B cell (primary cell): ENCODE measurements at regions not wholly inside any gene's neighbourhood (a gene's known extent, or its start where the extent isn't known, plus 50 kb on each side); places are given as distances from the start of the nearest gene placed in this dataset.

Source experiments
- ATAC-seq: fragments of 200-7000 bp; cut with Tn5 transposase; one replicate; pipeline ENCODE4 v1.10.0; 2021; ENCODE audit warnings: low read depth, mild to moderate bottlenecking, moderate number of reproducible peaks, moderate library complexity
- CTCF ChIA-PET: fragments of 350-600 bp; sonication (Branson Sonifier 250); formaldehyde crosslinking; loops from one replicate; lab custom pipeline; 2021; ENCODE audit warnings: antibody characterized with exemption, inconsistent platforms; lab: Charles Lee
- POLR2A ChIA-PET: fragments of 350-600 bp; sonication (Branson Sonifier 250); formaldehyde crosslinking; loops from one replicate; lab custom pipeline; 2021; ENCODE audit warnings: antibody characterized with exemption; lab: Charles Lee
- DNase-seq: peaks from one replicate; pipeline ENCODE4 v3.0.0; 2013
- H2AFZ ChIP-seq: 2 replicates; pipeline ENCODE4 v1.6.1; 2012; ENCODE audit warnings: mild to moderate bottlenecking, low read depth, low read length; ENCODE audit not compliant: insufficient read depth, poor library complexity, severe bottlenecking
- H3K27ac ChIP-seq, 2 donors: 1 replicate in 1 of 2; 2 replicates in 1 of 2; pipeline ENCODE4 v1.5.1; 2012 to 2013; ENCODE audit warnings: low read length in 2 of 2, mild to moderate bottlenecking in 2 of 2, moderate library complexity in 1 of 2
- H3K27me3 ChIP-seq, 4 experiments: fragments of 200-600 bp in 1 of 4; sonication (generic) in 1 of 4; replicated peaks in 1 of 4; 1 replicate in 2 of 4; 2 replicates in 2 of 4; pipeline versions ENCODE4 v1.6.1 to v1.7.0; 2013 to 2016; ENCODE audit warnings: low read length in 3 of 4, mild to moderate bottlenecking in 2 of 4, mixed read lengths in 1 of 4, moderate library complexity in 1 of 4; ENCODE audit not compliant: insufficient read depth in 4 of 4, control insufficient read depth in 3 of 4; ENCODE audit errors: control extremely low read depth in 1 of 4
- H3K36me3 ChIP-seq, 2 experiments: replicated peaks in 1 of 2; 1 replicate in 1 of 2; 2 replicates in 1 of 2; pipeline versions ENCODE4 v1.6.1 to v1.7.1; 2013; ENCODE audit warnings: low read length in 1 of 2; ENCODE audit not compliant: insufficient read depth in 2 of 2, control insufficient read depth in 1 of 2; ENCODE audit errors: control extremely low read depth in 1 of 2, extremely low read depth in 1 of 2
- H3K4me1 ChIP-seq, 2 donors: fragments of 200-600 bp in 1 of 2; sonication (generic) in 1 of 2; 1 replicate in 1 of 2; 2 replicates in 1 of 2; pipeline versions ENCODE4 v1.5.1 to v1.6.1; 2013 to 2017; ENCODE audit warnings: low read length in 2 of 2; ENCODE audit not compliant: control insufficient read depth in 2 of 2, insufficient read depth in 2 of 2
- H3K4me2 ChIP-seq: replicated peaks from 2 replicates; pipeline ENCODE3; 2012; ENCODE audit warnings: mild to moderate bottlenecking, low read depth, low read length; ENCODE audit not compliant: poor library complexity, severe bottlenecking
- H3K4me3 ChIP-seq, 5 experiments: fragments of 200-600 bp in 1 of 5; sonication (generic) in 1 of 5; 1 replicate in 3 of 5; 2 replicates in 2 of 5; pipeline versions ENCODE4 v1.5.1 to v1.7.0; 2011 to 2016; ENCODE audit warnings: low read length in 4 of 5, mild to moderate bottlenecking in 4 of 5, low read depth in 2 of 5, control low read depth in 1 of 5, moderate library complexity in 1 of 5; ENCODE audit not compliant: insufficient read depth in 1 of 5; ENCODE audit errors: control extremely low read depth in 1 of 5, extremely low read depth in 1 of 5
- H3K79me2 ChIP-seq: fragments of 200-600 bp; sonication (generic); one replicate; pipeline ENCODE4 v1.6.0; 2016; ENCODE audit warnings: low read length; ENCODE audit not compliant: control insufficient read depth, insufficient read depth
- H3K9ac ChIP-seq: fragments of 200-600 bp; sonication (generic); 2 replicates; pipeline ENCODE4 v1.6.1; 2017; ENCODE audit warnings: mild to moderate bottlenecking, low read length, moderate library complexity
- H3K9me3 ChIP-seq, 3 donors: one replicate each; pipeline versions ENCODE4 v1.6.1 to v1.7.1; 2013; ENCODE audit warnings: low read length in 2 of 3; ENCODE audit not compliant: control insufficient read depth in 2 of 3, insufficient read depth in 1 of 3; ENCODE audit errors: control extremely low read depth in 1 of 3
- H4K20me1 ChIP-seq: 2 replicates; pipeline ENCODE4 v1.6.0; 2012; ENCODE audit warnings: mild to moderate bottlenecking, low read length; ENCODE audit not compliant: insufficient read depth, control insufficient read depth, poor library complexity, severe bottlenecking
- H3K27ac Mint-ChIP-seq: one replicate; pipeline ENCODE4 v1.8.0; 2021; ENCODE audit warnings: mixed read lengths
- H3K27me3 Mint-ChIP-seq: one replicate; pipeline ENCODE4 v1.8.0; 2021; ENCODE audit warnings: mixed read lengths
- H3K4me1 Mint-ChIP-seq: one replicate; pipeline ENCODE4 v1.8.0; 2021; ENCODE audit warnings: mixed read lengths
- H3K4me3 Mint-ChIP-seq: one replicate; pipeline ENCODE4 v1.8.0; 2021; ENCODE audit warnings: mixed read lengths
- H3K9me3 Mint-ChIP-seq: one replicate; pipeline ENCODE4 v1.8.0; 2022; ENCODE audit warnings: mixed read lengths; ENCODE audit not compliant: insufficient read depth
- EZH2 ChIP-seq: IDR thresholded peaks from 2 replicates; pipeline ENCODE4 v1.6.1; 2012; ENCODE audit warnings: borderline replicate concordance, low read depth, mild to moderate bottlenecking, moderate library complexity, low read length; ENCODE audit not compliant: insufficient read depth, poor library complexity, severe bottlenecking
- WGBS: methylation state at CpG from one replicate; pipeline ENCODE4 v1.1.5; 2013; ENCODE audit warnings: missing lambda C conversion rate; ENCODE audit not compliant: insufficient coverage; 5-methylcytosine and 5-hydroxymethylcytosine counted together
- intact Hi-C: fragments of 100-400 bp; cut with micrococcal nuclease; formaldehyde crosslinking; loops from one replicate; pipeline ENCODE4 v1.10.0; 2022
- TF ChIP-seq, protein P1 (sequence below): fragments of 200-600 bp; IDR thresholded peaks from one replicate; pipeline ENCODE4 v1.8.0; 2022; ENCODE audit warnings: antibody characterized with exemption, mild to moderate bottlenecking

GRCh38 chr1:185610954-185611353 lies 123.2 kb upstream of the HMCN1 start:
- CTCF ChIA-PET: no interaction called here
- intact Hi-C loops: no loop called here

DNA sequence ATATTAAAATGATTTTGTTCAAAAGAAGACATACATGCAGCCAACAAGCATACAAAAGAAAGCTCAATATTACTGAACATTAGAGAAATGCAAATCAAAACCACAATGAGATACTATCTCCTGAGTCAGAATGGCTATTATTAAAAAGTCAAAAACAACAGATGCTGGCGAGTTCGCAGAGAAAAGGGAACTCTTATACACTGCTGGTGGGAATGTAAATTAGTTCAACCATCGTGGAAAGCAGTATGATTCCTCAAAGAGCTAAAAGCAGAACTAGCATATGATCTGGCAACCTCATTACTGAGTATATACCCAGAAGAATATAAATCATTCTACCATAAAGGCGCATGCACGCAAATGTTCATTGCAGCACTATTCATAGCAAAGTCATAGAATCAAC lies 126.0 kb upstream of the HMCN1 start:
- Histone ChIP-seq H4K20me1 (no peaks in the 10 kb centered on the region), H3K36me3 (no peaks in the 10 kb centered on the region), H3K9ac (no peak overlapping the region), H3K79me2 (no peaks in the 10 kb centered on the region), H3K4me1 (peaks cover 40 to 45% of the 10 kb centered on the region in 2 donors), H3K4me3 (peak overlapping the region in 1 of 5 experiments; percentile 1), H3K27me3 (no peaks in the 10 kb centered on the region), H2AFZ (no peak overlapping the region), H3K9me3 (peaks cover 0 to 4% (median 0%) of the 10 kb centered on the region in 3 donors), H3K27ac (no peak overlapping the region), H3K4me2 (peak overlapping the region; percentile 52)
- Mint-ChIP-seq H3K9me3 (peaks cover 2% of the 10 kb centered on the region), H3K27me3 (no peaks in the 10 kb centered on the region), H3K4me1 (peaks cover 42% of the 10 kb centered on the region), H3K27ac (peak overlapping the region; percentile 28), H3K4me3 (peak overlapping the region; percentile 14)
- no CpG with 5 or more reads among the region's 5 CpGs for WGBS
- CTCF ChIA-PET: interaction anchor here (0.9 to 2.7 kb wide), 7 partner anchors 9 to 73 kb away, joined by 3 to 21 read pairs (median 5); no protein-coding TSS in a partner anchor
- peak; percentile 70 for ATAC-seq
- intact Hi-C loops: loop anchor here (2.0 kb wide), 1 partner anchor 41 kb away; no protein-coding TSS in a partner anchor
- TF ChIP-seq, protein P1, sequence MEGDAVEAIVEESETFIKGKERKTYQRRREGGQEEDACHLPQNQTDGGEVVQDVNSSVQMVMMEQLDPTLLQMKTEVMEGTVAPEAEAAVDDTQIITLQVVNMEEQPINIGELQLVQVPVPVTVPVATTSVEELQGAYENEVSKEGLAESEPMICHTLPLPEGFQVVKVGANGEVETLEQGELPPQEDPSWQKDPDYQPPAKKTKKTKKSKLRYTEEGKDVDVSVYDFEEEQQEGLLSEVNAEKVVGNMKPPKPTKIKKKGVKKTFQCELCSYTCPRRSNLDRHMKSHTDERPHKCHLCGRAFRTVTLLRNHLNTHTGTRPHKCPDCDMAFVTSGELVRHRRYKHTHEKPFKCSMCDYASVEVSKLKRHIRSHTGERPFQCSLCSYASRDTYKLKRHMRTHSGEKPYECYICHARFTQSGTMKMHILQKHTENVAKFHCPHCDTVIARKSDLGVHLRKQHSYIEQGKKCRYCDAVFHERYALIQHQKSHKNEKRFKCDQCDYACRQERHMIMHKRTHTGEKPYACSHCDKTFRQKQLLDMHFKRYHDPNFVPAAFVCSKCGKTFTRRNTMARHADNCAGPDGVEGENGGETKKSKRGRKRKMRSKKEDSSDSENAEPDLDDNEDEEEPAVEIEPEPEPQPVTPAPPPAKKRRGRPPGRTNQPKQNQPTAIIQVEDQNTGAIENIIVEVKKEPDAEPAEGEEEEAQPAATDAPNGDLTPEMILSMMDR: no peak
- TF ChIP-seq EZH2: no peak
- POLR2A ChIA-PET: interaction anchor here (1.2 kb wide), 1 partner anchor 291 kb away, joined by 8 read pairs; the partner anchor contains the start of gene IVNS1ABP
- DNase-seq: peak; percentile 71

More at GRCh38 chr1:185610954-185611353, 123.2 kb upstream of the HMCN1 start:
- peaks cover 2% of the 10 kb centered on the region for H3K9me3 Mint-ChIP-seq
- DNase-seq: no peak
- H3K4me3 Mint-ChIP-seq: no peak overlapping the region
- Histone ChIP-seq H3K4me3 (no peak overlapping the region), H3K4me1 (peaks cover 25% of the 10 kb centered on the region in 2 donors), H4K20me1 (no peaks in the 10 kb centered on the region), H3K4me2 (no peak overlapping the region), H3K27ac (no peak overlapping the region), H3K27me3 (peaks cover 0 to 4% (median 0%) of the 10 kb centered on the region in 4 experiments), H3K79me2 (no peaks in the 10 kb centered on the region), H2AFZ (no peak overlapping the region), H3K36me3 (no peaks in the 10 kb centered on the region), H3K9me3 (peaks cover 0 to 3% (median 0%) of the 10 kb centered on the region in 3 donors), H3K9ac (no peak overlapping the region)
- H3K27ac Mint-ChIP-seq: no peak overlapping the region
- ATAC-seq: no peak
- TF ChIP-seq, protein P1: no peak
- TF ChIP-seq EZH2: no peak
- POLR2A ChIA-PET: no interaction called here
- H3K4me1 Mint-ChIP-seq: peaks cover 32% of the 10 kb centered on the region
- H3K27me3 Mint-ChIP-seq: no peaks in the 10 kb centered on the region
